ENCODE measurements at regions not wholly inside any gene's neighbourhood (a gene's known extent, or its start where the extent isn't known, plus 50 kb on each side); places are given as distances from the start of the nearest gene placed in this dataset.

DNA sequence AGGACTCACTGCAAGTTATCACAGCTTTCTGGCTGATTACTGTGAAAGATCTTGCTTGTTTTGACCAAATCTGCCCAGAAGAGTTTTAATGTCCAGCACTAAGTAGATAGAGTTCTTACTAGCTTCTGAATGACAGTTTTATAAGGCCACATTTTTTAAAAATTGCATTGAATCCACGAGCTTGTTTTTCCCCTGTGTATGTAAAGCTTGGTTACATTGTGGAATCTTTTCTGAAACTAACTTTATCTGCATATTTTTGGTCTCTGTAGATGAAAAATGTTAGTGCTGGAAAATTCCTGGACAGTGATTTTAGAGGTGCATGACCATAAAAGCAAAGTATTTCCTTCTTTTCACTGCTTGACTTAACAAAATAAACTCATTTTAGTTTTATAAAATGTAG is 650.3 kb upstream of the FAM241A start:
- no peaks in the 10 kb centered on the region for H3K9me3 Mint-ChIP-seq (ENCODE audit: unreplicated experiment)
- TF ChIP-seq, protein P1, sequence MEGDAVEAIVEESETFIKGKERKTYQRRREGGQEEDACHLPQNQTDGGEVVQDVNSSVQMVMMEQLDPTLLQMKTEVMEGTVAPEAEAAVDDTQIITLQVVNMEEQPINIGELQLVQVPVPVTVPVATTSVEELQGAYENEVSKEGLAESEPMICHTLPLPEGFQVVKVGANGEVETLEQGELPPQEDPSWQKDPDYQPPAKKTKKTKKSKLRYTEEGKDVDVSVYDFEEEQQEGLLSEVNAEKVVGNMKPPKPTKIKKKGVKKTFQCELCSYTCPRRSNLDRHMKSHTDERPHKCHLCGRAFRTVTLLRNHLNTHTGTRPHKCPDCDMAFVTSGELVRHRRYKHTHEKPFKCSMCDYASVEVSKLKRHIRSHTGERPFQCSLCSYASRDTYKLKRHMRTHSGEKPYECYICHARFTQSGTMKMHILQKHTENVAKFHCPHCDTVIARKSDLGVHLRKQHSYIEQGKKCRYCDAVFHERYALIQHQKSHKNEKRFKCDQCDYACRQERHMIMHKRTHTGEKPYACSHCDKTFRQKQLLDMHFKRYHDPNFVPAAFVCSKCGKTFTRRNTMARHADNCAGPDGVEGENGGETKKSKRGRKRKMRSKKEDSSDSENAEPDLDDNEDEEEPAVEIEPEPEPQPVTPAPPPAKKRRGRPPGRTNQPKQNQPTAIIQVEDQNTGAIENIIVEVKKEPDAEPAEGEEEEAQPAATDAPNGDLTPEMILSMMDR (IDR thresholded peaks at IDR 0.05; ENCODE audit: unreplicated experiment): no peak
- no peak overlapping the region for H3K4me3 Mint-ChIP-seq (ENCODE audit: unreplicated experiment)
- no peak overlapping the region for H3K27ac Mint-ChIP-seq (ENCODE audit: unreplicated experiment)
- peaks cover 3% of the 10 kb centered on the region for H3K27me3 Mint-ChIP-seq (ENCODE audit: unreplicated experiment)
- no peaks in the 10 kb centered on the region for H3K36me3 Mint-ChIP-seq (ENCODE audit: low read depth, unreplicated experiment)
- no peak for DNase-seq (ENCODE audit: low spot score)
- H3K4me1 Mint-ChIP-seq (ENCODE audit: unreplicated experiment): peaks cover 3% of the 10 kb centered on the region

DNA sequence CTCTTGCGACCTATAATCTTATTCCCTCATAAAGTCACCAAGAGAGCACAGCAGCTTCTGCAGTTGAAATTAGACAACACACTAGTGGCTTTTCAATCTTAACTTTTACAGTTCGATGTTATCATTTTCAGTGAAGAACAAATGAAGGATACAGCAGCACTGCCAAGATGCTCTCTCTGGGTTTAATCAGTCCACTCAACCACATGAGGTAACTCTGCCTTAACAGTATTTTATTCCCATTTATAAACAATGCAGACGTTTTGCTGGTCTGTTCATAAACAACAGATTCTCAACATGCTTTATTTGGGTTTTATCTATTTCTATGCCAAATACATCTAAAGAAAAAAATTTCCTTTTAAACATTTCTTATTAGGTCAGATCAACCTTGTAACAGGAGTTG is 646.0 kb upstream of the FAM241A start:
- no peak overlapping the region for H3K27ac Mint-ChIP-seq (ENCODE audit: unreplicated experiment)
- peaks cover 3% of the 10 kb centered on the region for H3K4me1 Mint-ChIP-seq (ENCODE audit: unreplicated experiment)
- TF ChIP-seq, protein P1 (IDR thresholded peaks at IDR 0.05; ENCODE audit: unreplicated experiment): no peak
- H3K27me3 Mint-ChIP-seq (ENCODE audit: unreplicated experiment): no peaks in the 10 kb centered on the region
- no peaks in the 10 kb centered on the region for H3K9me3 Mint-ChIP-seq (ENCODE audit: unreplicated experiment)
- DNase-seq (ENCODE audit: low spot score): no peak
- H3K36me3 Mint-ChIP-seq (ENCODE audit: low read depth, unreplicated experiment): no peaks in the 10 kb centered on the region
- no peak overlapping the region for H3K4me3 Mint-ChIP-seq (ENCODE audit: unreplicated experiment)

DNA sequence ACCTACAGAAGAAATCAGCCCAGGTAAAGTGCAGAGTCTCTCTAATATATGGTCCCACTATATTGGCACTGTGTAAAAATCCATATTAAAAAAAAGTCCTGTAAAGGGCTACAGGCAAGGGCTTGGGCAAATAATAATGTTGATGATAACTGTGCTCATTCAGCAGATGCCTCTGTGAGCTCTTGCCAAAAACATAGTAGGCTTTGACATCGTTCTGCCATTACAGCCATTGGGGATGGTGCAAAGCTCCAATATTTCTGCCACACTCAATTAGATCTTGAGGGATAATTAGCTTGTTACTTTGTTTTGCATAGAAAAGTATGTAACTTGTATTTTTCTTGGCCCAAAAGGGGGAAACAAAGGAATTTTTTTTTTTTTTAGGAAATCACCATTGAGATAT is 645.5 kb upstream of the FAM241A start:
- H3K36me3 Mint-ChIP-seq (ENCODE audit: low read depth, unreplicated experiment): no peaks in the 10 kb centered on the region
- no peak for DNase-seq (ENCODE audit: low spot score)
- H3K27ac Mint-ChIP-seq (ENCODE audit: unreplicated experiment): no peak overlapping the region
- no peak overlapping the region for H3K4me3 Mint-ChIP-seq (ENCODE audit: unreplicated experiment)
- no peaks in the 10 kb centered on the region for H3K27me3 Mint-ChIP-seq (ENCODE audit: unreplicated experiment)
- no peaks in the 10 kb centered on the region for H3K9me3 Mint-ChIP-seq (ENCODE audit: unreplicated experiment)
- H3K4me1 Mint-ChIP-seq (ENCODE audit: unreplicated experiment): peaks cover 3% of the 10 kb centered on the region
- TF ChIP-seq, protein P1 (IDR thresholded peaks at IDR 0.05; ENCODE audit: unreplicated experiment): no peak

DNA sequence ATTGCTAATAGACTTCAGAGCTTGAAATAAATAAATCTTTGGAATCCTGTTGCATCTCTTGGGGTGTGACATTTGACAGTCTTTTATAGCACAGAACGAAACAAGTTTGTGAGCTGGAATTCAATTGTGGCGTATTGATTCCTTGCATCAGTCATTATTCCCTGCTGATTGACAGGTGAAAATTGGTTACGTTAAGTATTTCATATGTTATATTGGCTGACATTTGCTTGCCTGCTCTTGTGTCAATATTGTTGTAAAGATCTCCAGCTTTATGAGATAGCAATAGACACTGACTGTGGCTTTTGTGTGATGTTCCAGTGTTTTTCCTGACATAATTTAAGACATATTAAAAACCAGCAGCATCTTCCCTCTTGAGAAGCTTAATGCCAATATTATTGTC is 644.4 kb upstream of the FAM241A start:
- Mint-ChIP-seq H3K27me3 (ENCODE audit: unreplicated experiment) (no peaks in the 10 kb centered on the region), H3K27ac (ENCODE audit: unreplicated experiment) (no peak overlapping the region), H3K9me3 (ENCODE audit: unreplicated experiment) (no peaks in the 10 kb centered on the region), H3K4me1 (ENCODE audit: unreplicated experiment) (peaks cover 3% of the 10 kb centered on the region), H3K36me3 (ENCODE audit: low read depth, unreplicated experiment) (no peaks in the 10 kb centered on the region), H3K4me3 (ENCODE audit: unreplicated experiment) (no peak overlapping the region)
- TF ChIP-seq, protein P1 (IDR thresholded peaks at IDR 0.05; ENCODE audit: unreplicated experiment): no peak
- no peak for DNase-seq (ENCODE audit: low spot score)

DNA sequence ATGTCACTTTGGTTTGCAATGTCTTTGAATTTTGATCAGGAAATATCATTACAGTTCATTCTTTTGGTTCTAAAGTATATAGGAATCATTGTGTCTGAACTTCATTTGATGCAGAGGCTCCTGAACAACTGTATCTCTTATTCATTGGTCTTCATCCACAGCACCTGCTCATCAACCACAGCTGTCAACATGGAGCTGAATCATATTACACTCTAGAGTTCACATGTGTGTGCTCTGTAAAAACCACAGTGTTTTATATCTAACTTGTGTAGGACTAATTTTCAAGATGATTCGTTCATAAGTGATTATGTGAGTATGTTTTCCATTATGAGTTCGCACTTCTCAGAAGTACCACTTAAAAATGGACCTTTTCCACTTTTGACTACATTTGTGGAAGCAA is 643.3 kb upstream of the FAM241A start:
- H3K27me3 Mint-ChIP-seq (ENCODE audit: unreplicated experiment): no peaks in the 10 kb centered on the region
- no peaks in the 10 kb centered on the region for H3K36me3 Mint-ChIP-seq (ENCODE audit: low read depth, unreplicated experiment)
- H3K4me1 Mint-ChIP-seq (ENCODE audit: unreplicated experiment): peaks cover under 1% of the 10 kb centered on the region
- TF ChIP-seq, protein P1 (IDR thresholded peaks at IDR 0.05; ENCODE audit: unreplicated experiment): no peak
- H3K27ac Mint-ChIP-seq (ENCODE audit: unreplicated experiment): no peak overlapping the region
- H3K4me3 Mint-ChIP-seq (ENCODE audit: unreplicated experiment): no peak overlapping the region
- H3K9me3 Mint-ChIP-seq (ENCODE audit: unreplicated experiment): no peaks in the 10 kb centered on the region
- no peak for DNase-seq (ENCODE audit: low spot score)
